ENCODE measurements at regions not wholly inside any gene's neighbourhood (a gene's known extent, or its start where the extent isn't known, plus 50 kb on each side); places are given as distances from the start of the nearest gene placed in this dataset.
"Not testable (repeated sequence)": the region's sequence is repeated elsewhere in the genome, so short reads cannot be mapped to it uniquely, and the experiment has no call there.

DNA sequence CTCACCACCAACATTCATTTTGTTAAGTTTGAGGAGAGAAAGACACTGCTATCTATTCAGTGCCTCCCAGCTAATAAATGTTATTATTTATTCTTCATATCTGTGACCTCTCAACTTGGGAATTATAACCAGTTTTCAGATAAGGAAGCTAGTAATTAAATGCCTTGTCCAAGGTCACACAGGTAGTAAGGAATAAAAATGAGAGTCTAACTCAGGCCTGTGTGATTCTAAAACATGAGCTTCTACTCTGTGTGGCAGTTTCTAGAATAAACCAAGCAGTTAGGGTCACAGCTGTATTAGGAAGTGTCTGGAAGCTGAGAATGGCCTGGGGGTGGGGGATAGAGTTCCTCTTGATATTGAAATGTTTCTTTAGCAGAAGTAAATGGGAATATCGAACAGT lies 137.8 kb upstream of the LRATD1 start:
- DNase-seq (ENCODE audit: low read depth), result no peak
- no peak overlapping the region for H3K4me3 ChIP-seq (ENCODE audit: control insufficient read depth, low read depth, low read length)
- TF ChIP-seq, protein P1, sequence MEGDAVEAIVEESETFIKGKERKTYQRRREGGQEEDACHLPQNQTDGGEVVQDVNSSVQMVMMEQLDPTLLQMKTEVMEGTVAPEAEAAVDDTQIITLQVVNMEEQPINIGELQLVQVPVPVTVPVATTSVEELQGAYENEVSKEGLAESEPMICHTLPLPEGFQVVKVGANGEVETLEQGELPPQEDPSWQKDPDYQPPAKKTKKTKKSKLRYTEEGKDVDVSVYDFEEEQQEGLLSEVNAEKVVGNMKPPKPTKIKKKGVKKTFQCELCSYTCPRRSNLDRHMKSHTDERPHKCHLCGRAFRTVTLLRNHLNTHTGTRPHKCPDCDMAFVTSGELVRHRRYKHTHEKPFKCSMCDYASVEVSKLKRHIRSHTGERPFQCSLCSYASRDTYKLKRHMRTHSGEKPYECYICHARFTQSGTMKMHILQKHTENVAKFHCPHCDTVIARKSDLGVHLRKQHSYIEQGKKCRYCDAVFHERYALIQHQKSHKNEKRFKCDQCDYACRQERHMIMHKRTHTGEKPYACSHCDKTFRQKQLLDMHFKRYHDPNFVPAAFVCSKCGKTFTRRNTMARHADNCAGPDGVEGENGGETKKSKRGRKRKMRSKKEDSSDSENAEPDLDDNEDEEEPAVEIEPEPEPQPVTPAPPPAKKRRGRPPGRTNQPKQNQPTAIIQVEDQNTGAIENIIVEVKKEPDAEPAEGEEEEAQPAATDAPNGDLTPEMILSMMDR (conservative IDR thresholded peaks at IDR 0.05; ENCODE audit: control insufficient read depth, insufficient read depth, low read depth, low read length), result no peak

DNA sequence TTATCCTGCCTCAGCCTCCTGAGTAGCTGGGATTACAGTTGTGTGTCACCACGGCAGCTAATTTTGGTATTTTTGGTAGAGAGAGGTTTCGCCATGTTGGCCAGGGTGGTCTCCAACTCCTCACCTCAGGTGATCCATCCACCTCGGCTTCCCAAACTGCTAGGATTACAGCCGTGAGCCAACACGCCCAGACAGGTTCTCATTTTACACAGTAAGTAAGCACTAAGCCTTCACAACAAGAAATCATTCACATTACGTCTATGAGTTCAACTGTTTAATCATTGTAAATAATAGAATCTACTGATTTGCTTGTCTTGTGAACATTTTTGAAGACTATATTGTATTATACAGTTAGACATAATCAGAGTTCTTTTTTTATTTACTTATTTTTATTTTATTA lies 131.5 kb upstream of the LRATD1 start:
- no peak overlapping the region for H3K4me3 ChIP-seq (ENCODE audit: control insufficient read depth, low read depth, low read length)
- no peak for DNase-seq (ENCODE audit: low read depth)
- TF ChIP-seq, protein P1 (conservative IDR thresholded peaks at IDR 0.05; ENCODE audit: control insufficient read depth, insufficient read depth, low read depth, low read length), result no peak

DNA sequence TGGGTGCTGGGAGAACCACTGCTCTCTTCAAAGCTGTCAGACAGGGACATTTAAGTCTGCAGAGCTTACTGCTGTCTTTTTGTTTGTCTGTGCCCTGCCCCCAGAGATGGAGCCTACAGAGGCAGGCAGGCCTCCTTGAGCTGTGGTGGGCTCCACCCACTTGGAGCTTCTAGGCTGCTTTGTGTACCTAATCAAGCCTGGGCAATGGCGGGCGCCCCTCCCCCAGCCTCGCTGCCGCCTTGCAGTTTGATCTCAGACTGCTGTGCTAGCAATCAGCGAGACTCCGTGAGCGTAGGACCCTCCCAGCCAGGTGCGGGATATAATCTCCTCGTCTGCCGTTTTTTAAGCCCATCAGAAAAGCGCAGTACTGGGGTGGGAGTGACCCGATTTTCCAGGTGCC lies 125.6 kb upstream of the LRATD1 start:
- DNase-seq (ENCODE audit: low read depth); H3K4me3 ChIP-seq (ENCODE audit: control insufficient read depth, low read depth, low read length): not testable (repeated sequence)

DNA sequence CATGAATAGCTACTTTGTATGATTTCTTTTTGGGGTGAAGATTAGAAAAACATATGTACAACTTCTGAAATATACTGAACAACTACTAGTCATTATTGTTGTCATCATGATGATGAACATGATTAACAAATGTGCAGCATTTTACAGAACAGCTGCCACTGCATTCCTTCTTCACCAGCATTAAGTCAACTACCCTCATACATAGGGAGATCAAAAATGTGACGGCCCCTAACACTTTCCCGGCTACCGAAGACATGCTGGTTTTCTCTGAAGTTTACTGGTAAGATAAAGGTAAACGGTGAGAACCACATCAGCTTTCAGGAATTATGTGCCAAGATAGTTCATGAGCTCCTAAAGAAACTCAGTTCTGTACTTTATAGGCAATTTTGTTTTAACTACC lies 121.0 kb upstream of the LRATD1 start:
- no peak for DNase-seq (ENCODE audit: low read depth)
- TF ChIP-seq, protein P1 (conservative IDR thresholded peaks at IDR 0.05; ENCODE audit: control insufficient read depth, insufficient read depth, low read depth, low read length), result no peak
- no peak overlapping the region for H3K4me3 ChIP-seq (ENCODE audit: control insufficient read depth, low read depth, low read length)

DNA sequence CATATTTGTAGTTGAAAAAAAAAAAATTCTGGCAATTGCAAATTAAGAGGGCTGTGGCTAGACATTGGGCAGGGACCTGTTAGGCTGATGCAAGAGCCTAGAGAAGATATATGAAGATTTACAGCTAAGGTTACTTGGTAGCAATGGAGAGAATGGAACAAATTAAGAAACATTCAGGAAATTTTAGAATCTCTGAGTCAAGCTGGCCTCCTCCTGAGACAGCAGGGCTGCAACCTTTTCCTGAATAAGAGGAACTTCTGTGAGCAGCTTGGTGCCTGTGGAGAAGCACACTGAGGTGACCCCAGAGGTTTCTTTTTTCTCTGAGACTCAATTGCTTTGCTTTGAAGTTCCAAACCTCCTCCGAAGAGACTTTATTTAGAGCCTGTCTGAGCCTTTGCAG lies 118.6 kb upstream of the LRATD1 start:
- no peak overlapping the region for H3K4me3 ChIP-seq (ENCODE audit: control insufficient read depth, low read depth, low read length)
- TF ChIP-seq, protein P1 (conservative IDR thresholded peaks at IDR 0.05; ENCODE audit: control insufficient read depth, insufficient read depth, low read depth, low read length), result no peak
- peak; percentile 10 for DNase-seq (ENCODE audit: low read depth)

DNA sequence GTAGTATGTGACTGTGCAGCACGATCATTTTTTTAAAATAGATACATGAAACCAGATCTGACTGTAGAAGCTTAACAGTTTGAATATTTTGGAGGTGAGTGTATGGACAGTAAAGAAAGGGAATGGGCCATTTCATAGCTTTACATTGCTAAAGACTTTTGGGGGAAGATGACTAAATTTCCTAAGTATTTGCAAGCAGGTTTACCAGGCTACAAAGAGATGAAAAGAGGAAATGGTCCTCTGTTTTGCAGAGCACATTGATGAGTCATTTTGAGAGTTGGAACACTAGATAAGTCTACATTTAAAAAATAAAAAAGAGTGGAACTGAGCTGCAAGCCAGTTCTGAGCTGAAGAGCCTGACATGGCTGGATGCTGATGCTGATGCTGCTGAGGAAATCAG lies 115.7 kb upstream of the LRATD1 start:
- TF ChIP-seq, protein P1 (conservative IDR thresholded peaks at IDR 0.05; ENCODE audit: control insufficient read depth, insufficient read depth, low read depth, low read length), result no peak
- no peak overlapping the region for H3K4me3 ChIP-seq (ENCODE audit: control insufficient read depth, low read depth, low read length)
- DNase-seq (ENCODE audit: low read depth), result peak; percentile 96

DNA sequence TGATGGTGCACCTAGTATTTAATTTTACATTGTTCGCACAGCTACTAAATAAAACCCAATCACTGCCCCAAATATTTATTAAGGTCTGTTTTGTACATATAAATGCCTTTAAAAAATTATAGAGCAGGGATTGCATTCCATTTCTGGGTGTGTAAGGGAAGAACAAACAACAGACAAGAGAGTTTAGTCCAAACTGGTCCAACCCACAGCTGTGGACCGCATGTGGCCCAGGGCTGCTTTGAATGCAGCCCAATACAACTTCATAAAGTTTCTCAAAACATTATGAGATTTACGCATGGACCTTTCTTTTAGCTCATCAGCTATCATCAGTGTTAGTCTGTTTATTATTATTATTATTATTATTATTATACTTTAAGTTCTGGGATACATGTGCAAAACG lies 114.8 kb upstream of the LRATD1 start:
- H3K4me3 ChIP-seq (ENCODE audit: control insufficient read depth, low read depth, low read length), result no peak overlapping the region
- peak; percentile 16 for DNase-seq (ENCODE audit: low read depth)
- TF ChIP-seq, protein P1 (conservative IDR thresholded peaks at IDR 0.05; ENCODE audit: control insufficient read depth, insufficient read depth, low read depth, low read length), result no peak

All from fibroblast of mammary gland (primary cell).